ENCODE measurements at regions not wholly inside any gene's neighbourhood (a gene's known extent, or its start where the extent isn't known, plus 50 kb on each side); places are given as distances from the start of the nearest gene placed in this dataset.

GRCh38 chr6:140940251-140940925 is 1192.3 kb upstream of the GJE1 start:
- no peak for TF ChIP-seq EZH2phosphoT487 (IDR thresholded peaks at IDR 0.05)
- TF ChIP-seq EZH2 (IDR thresholded peaks at IDR 0.05), result no peak
- TF ChIP-seq, protein P1, sequence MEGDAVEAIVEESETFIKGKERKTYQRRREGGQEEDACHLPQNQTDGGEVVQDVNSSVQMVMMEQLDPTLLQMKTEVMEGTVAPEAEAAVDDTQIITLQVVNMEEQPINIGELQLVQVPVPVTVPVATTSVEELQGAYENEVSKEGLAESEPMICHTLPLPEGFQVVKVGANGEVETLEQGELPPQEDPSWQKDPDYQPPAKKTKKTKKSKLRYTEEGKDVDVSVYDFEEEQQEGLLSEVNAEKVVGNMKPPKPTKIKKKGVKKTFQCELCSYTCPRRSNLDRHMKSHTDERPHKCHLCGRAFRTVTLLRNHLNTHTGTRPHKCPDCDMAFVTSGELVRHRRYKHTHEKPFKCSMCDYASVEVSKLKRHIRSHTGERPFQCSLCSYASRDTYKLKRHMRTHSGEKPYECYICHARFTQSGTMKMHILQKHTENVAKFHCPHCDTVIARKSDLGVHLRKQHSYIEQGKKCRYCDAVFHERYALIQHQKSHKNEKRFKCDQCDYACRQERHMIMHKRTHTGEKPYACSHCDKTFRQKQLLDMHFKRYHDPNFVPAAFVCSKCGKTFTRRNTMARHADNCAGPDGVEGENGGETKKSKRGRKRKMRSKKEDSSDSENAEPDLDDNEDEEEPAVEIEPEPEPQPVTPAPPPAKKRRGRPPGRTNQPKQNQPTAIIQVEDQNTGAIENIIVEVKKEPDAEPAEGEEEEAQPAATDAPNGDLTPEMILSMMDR (IDR thresholded peaks at IDR 0.05), result no peak
